ENCODE measurements at regions not wholly inside any gene's neighbourhood (a gene's known extent, or its start where the extent isn't known, plus 50 kb on each side); places are given as distances from the start of the nearest gene placed in this dataset.
"Not testable (repeated sequence)": the region's sequence is repeated elsewhere in the genome, so short reads cannot be mapped to it uniquely, and the experiment has no call there.

DNA sequence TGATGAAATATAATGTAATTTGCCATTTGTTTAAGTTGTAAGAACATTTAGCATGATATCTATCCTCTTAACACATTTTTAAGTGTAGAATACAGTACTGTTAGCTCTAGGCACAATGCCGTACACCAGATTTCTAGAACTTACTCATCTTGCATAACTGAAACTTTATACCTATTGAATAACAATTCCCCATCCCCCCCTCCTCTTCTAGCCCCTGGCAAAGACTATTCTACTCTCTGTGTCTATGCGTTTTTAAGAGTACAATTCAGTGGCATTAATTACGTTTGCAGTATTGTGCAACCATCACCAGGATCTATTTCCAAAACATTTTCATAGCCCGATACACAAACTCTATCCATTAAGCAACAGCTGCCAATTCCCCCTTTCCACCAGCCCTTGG, 261.7 kb downstream of the PLOD2 start:
- intact Hi-C loops (cut with DNase I) = no loop called here
- no peak for DNase-seq
- no peak for ATAC-seq

DNA sequence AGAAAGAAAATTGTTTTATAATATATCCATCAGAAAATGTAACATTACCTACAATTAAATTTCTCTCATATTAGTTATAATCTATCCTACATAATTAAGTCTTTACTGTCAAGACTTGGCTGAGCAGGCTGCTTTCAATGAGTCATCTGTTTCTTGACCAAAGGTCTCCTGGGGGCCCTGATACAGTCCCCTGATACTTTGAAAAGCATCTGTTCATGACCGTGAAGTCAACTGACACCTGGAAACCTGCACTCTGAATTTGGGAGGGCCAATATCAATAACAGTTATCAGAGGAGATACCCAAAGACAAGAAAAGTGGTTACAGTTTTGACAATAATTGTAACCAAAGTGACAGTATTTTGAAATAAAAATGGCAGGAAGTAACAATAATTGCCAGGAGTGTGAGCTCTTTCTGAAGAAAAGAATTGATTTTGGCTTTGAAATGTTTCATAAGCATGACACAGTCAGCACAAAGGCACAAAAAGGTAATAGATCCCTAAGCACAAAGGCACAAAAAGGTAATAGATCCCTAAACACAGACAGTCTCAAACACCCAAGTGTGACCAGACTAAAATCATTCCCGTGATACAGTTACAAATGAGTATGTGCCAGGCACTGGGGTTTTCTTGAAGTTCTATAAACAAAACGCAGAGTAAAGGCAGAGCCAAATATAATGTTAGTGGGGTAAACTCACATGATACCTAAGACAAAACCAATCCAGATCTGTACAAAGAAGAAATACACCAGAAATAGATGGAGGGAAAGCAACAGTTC, 260.7 kb downstream of the PLOD2 start:
- no peak for DNase-seq
- intact Hi-C loops (cut with DNase I) = no loop called here
- no peak for ATAC-seq

DNA sequence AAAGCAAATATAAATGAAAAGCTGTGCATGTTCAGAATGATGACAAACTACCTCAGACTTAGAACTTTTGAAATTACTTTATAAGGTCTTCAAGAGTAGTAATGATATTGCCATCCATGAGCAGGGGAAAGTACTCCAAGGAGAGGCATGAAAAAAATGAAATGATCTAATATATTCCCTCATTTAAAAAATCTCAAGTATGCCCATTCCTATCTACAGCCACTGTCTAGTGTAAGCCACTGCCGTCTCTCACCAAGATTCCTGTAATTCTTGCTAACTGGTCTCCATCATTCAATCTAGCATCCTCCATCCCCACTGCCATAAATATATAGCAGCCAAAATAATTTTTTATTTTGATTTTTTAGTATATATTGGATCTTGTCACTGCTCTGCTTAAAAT, 258.8 kb downstream of the PLOD2 start:
- intact Hi-C loops (cut with DNase I) = no loop called here
- no peak for DNase-seq
- no peak for ATAC-seq

DNA sequence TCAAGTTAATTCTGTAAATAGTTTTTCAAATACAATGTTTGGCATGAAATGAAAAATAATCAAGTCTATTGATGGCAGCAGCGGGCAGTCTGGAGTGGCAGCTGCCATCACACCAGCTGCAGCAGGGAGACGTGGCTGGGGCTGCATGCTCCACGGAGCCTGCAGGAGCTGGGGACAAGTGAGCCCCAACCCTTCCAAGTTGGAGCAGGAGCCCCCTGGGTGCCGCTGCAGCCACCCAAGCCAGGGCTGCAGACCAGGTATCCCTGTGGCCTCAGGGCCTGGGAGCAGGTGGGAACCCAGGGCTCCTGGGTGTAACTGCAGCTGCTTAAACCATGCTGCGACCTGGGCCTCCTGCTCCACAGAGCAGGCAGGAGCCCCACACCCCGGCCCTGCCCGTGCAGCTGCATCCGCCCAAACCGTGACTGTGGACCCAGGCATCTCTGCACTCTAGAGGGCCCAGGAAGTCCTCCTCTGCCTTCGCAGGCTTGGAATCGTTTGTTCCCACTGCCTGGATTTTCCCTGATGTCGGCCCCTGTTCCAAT, 257.4 kb downstream of the PLOD2 start:
- no peak for ATAC-seq
- intact Hi-C loops (cut with DNase I) = no loop called here
- DNase-seq = no peak

DNA sequence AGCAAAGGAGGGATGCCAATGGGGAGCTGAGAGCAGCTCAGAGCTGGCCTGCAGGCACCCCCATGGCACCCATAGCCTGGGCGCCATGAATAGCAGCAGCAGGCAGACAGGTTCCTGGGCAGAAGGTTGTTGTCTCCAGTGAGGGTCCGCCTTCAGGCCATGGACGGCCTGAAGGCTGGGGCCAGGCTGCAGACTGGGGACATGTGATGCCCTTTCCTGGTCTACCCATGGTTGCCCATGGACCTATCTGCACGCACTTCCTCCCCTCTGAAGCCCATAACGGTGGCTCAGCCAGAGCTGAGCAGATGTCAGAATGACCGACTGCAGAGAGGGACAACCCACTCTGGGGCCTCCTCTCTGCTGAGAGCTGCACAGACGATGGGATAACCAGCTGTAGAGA, 256.8 kb downstream of the PLOD2 start:
- no peak for ATAC-seq
- intact Hi-C loops (cut with DNase I) = no loop called here
- no peak for DNase-seq

DNA sequence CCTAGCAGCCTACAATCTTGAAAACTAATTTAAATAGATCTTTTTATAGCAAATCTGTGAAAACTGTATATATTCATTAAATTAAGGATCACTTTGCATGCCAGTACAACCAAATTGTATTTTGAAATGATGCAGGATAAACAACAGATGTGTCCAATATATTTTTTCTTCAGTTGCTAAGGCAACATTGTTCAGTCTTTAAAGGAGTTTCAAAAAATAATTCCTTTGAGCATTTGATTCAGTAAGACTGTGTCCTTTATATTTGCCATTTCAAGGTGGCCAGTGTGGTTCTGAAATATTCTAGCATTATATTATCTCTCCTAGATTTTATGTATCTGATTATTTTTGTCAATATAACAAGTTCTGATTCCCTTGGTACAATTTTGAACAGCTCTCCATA, 254.7 kb downstream of the PLOD2 start:
- intact Hi-C loops (cut with DNase I) = no loop called here
- DNase-seq (no peak), ATAC-seq (no peak)

DNA sequence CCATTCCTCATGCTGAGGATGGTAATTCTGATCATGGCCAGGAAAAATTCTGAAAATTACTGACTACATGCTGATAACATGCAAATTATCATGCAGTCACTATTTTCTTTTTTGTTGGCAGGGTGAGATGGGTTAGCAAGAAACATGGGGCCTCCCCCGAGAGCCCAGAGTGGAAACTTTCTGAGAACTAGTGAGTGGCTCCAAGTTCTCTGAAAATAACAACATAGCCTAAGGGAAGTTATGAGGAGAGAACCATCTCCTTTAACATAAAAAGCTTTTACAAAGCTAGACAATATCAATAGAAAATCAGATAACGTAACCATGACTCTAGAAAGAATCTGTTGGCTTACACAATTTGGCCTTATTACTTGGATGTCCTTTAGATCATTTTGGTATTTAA, 254.2 kb downstream of the PLOD2 start:
- intact Hi-C loops (cut with DNase I) = no loop called here
- ATAC-seq = no peak
- DNase-seq = no peak

DNA sequence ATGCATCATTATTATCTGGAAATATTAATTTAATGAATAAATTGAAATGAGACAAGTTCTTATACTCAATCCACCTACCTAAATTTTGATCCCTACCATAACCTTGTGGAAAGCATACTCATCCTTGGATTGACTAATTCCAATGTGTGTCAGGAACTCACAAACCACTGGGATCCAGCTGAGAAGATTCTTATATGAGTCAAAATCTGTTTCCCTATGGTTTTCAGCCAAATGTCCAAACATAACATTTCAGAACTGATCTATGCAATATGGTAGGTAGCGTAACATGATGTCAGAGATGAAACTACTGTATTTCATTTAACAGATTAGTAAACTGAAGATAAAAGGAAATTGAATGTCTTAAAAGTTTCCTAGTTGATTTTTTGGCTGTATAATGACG, 250.0 kb downstream of the PLOD2 start:
- no peak for ATAC-seq

DNA sequence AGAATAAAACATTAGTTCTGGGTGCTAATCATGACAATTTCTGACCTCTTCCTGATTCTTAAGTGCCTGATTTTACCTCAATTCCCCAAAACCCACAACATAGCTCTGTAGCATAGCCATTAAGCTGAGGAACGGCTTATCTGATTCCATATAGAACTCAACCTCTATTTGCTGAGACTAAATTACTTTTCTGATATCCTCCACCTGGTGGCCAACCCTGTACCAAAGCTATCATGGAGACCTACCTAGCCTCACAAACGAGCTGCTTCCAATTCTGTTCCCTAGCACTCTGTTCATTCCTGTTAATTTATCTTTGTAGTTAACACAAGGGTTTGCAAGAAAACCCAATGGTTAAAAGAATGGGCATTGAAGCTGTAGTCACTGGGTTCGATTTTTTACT, 245.2 kb downstream of the PLOD2 start:
- intact Hi-C loops (cut with DNase I) = no loop called here
- DNase-seq = no peak
- ATAC-seq = no peak

More for the DNA sequence above, 250.0 kb downstream of the PLOD2 start:
- DNase-seq = no peak
- intact Hi-C loops (cut with DNase I) = no loop called here

DNA sequence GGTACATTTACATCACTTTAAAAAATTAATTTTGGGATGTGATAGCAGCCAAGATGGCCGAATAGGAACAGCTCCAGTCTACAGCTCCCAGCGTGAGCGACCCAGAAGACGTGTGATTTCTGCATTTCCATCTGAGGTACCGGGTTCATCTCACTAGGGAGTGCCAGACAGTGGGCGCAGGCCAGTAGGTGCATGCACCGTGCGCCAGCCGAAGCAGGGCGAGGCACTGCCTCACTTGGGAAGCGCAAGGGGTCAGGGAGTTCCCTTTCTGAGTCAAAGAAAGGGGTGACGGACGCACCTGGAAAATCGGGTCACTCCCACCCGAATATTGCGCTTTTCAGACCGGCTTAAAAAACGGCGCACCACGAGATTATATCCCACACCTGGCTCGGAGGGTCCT, 233.2 kb downstream of the PLOD2 start:
- ATAC-seq; DNase-seq; intact Hi-C loops (cut with DNase I): not testable (repeated sequence)

DNA sequence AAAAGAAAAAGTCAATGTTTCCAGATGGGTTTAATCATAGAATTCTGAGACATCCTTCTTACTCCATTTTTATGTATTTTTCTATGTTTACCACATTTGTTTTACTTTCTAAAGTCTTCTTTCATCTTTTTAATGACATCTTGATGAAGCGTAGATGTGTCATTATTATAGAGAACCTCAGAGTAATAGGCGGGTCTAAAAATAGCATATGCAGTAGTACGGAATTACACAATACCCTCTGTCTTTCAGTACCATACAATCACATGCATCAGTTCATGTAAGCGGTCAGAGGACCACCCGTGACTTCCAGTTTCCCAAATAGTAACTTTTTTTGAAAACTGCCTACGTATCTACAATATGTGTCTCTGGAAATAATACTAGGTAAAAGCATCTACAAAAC, 224.0 kb downstream of the PLOD2 start:
- ATAC-seq (no peak), DNase-seq (no peak)
- intact Hi-C loops (cut with DNase I) = no loop called here

DNA sequence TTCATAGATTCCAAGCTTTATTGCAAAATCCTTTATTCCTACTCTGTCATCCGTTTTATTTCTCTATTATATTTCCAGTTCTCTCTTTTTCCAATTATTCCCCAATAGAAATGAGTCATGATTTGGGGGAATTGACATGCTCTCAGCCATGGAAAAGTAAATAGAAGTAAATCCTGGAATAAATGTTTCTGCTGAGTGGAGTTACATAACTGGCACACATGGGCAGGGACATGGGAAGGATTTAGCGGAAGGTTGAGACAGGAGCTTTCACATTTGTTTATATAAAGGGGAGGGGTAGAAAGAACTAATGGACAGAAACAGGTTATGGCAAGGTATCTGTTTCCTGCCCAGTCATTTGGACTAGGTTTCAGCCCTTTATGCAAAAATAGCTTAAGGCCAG, 221.6 kb downstream of the PLOD2 start:
- ATAC-seq = no peak
- DNase-seq = no peak
- intact Hi-C loops (cut with DNase I) = no loop called here

DNA sequence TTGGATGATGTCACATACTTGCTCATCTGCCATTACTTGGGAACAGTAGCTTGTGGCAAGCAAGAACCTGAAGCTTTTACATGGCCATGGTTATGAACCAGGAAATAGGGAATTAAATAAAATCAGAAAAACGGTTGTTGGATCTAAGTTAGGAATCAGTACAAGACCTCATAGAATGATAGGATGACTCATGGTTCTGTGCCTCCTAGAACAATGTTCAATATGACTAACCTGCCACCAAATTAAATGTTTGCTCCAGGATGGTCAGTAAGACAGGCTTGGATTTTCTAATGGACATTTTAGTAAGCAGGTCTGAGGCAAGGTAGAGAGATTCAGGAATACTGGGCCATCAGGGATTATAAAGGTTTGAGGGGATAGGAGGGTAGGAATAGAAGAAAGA, 218.9 kb downstream of the PLOD2 start:
- ATAC-seq (no peak), DNase-seq (no peak)
- intact Hi-C loops (cut with DNase I) = no loop called here

DNA sequence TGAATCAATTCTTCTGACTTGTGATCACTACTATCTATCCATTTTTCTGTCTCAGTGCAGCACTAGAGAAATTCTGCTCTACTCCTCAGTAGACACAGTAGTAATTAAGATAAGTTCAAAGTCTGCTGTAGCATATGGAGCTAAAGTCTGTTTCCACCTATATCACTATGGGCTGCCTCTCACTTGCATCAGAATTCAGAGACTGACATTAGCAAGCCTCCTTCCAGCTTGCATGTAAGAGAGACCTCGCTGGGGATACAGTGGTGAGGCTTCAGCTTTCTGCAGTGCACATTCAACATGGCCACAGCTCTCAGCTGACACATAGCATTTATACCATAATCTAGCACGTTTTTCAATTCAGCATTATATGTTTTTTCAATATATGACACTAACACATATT, 217.0 kb downstream of the PLOD2 start:
- intact Hi-C loops (cut with DNase I) = no loop called here
- ATAC-seq (no peak), DNase-seq (no peak)

DNA sequence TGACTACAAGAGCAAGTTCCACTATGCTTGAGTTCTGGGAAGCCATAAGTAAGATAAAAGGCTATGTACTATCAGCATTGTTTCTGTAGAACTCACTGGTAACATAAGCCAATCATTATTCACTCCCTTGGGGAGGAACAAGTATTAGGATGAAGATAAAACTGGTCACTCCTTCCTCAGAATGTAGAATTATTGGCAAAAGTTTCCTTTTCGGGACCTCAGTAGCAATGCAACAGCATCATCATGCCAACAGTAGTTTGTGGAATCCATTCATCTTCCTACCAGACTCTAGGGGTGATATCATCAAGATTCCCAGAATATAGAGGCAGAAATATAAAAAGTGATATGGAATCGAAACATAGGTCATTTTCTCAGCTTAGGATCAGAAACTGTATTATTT, 209.5 kb downstream of the PLOD2 start:
- ATAC-seq (no peak), DNase-seq (no peak)
- intact Hi-C loops (cut with DNase I) = no loop called here

DNA sequence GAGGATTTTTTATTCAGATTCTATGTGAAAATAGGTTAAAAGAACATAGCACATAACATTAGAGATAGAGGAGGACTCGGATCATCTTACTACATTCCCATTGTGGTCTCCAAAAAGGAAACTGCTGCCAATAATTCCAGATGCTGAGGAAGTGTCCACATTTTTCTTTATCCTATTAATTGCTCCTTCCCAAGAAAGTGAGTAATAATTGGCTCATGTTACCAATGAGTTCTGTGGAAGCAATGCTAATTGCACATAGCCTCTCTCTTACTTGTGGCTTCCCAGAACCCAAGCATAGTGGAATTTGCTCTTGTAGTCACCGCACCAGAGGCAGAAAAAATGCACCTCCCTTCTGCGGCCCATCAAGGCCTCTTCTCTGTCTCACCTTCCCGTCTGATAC, 208.4 kb downstream of the PLOD2 start:
- DNase-seq (no peak), ATAC-seq (peak in 1 of 2 donors; percentile 39)
- intact Hi-C loops (cut with DNase I) = no loop called here

DNA sequence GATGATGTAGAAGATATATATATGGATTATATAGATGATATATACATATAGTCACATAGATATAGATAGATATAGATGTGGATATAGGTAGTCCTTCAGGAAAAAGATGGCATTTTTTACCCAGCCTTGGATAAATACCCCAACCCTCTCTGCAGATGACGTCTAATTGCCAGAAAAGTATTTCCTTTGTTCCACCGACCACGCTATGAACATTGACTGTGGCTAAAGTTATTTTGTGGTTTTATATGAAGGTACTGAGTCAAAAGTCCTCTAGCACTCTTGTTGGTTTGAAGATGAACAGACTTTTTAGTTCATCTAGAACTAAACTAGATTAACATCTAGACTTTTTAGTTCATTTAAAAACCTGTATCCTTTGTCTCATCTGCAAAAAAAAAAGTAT, 207.7 kb downstream of the PLOD2 start:
- no peak for ATAC-seq
- intact Hi-C loops (cut with DNase I) = no loop called here
- DNase-seq = no peak

DNA sequence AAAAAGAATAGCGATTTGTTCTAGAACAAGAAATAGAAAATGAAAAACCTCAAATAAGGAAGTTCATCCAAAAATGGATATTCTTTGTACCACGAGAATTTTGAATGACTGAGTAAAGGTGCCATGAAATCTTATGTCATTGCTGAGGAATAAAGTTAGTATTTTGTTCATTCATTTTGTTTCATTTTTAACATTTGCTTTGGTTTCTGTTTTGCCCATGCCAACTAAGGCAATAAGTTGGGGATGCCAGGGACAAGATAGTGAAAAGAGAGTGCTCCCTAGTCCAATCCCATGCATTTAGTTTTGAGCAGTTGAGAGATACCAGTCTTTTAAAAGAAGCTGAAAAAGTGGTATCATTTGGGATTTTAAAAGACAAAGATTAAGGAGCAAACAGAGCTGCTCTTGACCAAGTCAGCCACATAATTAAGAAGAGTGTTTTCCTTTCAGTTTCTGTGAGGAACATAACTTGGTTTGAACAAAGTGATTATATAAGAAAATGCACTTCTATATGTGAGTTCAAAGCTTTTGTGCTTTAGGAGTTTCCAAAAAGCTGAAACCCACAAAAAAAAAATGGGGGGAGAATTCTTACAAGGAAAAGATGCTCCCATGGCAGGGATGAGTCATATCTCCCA, 201.4 kb downstream of the PLOD2 start:
- DNase-seq (no peak), ATAC-seq (no peak)
- intact Hi-C loops (cut with DNase I) = no loop called here

DNA sequence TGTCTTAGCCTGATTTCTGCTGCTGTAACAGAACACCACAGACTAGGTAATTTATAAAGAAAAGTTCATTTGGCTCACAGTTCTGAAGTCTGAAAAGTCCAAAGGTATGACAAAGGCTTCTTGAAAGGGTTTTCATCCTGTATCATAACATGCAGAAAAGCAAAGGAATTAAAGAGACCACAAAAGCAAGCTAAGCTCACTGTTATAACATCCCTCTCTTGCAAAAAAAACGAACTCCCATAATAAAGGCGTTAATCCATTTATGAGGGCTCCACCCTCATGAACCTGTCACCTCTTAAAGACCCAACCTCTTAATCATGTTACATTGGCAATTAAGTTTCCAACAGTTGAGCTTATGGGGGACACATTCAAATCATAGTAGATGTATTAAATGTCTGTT, 197.9 kb downstream of the PLOD2 start:
- ATAC-seq (no peak), DNase-seq (no peak)
- intact Hi-C loops (cut with DNase I) = no loop called here

DNA sequence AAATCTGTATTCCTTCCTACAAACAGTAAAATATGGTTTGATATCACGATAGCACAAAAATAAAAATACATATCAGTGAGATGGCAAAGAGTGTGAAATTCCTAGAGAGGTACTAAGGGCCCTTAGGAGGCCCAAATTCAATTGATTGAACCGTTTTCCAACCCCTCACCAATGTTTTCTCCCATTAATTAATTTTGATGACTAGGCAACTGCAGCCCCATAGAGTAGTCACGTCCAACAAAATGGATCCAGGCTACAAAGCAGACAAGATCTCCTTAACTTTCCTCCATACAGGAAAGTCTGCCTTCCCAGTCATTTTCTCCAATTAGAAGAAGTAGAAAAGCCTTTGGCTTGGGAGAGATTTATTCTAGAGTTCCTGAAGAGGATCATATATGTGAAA, 193.9 kb downstream of the PLOD2 start:
- intact Hi-C loops (cut with DNase I) = no loop called here
- DNase-seq = no peak
- ATAC-seq = no peak

DNA sequence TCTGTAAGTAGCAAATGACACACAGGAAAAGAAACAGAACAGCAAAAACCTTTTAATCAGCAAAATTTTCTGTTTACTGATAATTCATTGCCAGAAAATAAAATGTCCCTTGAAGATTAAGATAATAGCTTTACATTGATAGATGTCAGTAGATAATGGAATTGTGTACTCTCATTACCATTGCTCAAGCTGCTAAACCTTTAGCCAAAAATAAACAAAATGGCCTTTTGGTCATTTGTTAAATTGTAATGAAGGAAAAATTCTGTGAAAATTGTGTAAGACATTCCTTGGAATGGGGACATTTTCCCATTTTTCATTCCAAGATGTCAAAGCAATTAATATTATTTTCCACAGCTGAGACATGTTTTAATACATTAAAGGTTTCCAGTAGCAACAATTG, 189.8 kb downstream of the PLOD2 start:
- ATAC-seq (no peak), DNase-seq (no peak)
- intact Hi-C loops (cut with DNase I) = no loop called here

Data from left cardiac atrium (tissue), 4 donors.